Brain microvascular endothelial cell (primary cell): ENCODE measurements at regions not wholly inside any gene's neighbourhood (a gene's known extent, or its start where the extent isn't known, plus 50 kb on each side); places are given as distances from the start of the nearest gene placed in this dataset.
"Not testable (repeated sequence)": the region's sequence is repeated elsewhere in the genome, so short reads cannot be mapped to it uniquely, and the experiment has no call there.

ENCODE experiments used
- DNase-seq: peaks from one replicate; pipeline ENCODE4 v3.0.0-alpha.2; 2020
- H3K27ac ChIP-seq: fragments of 250-450 bp; sonication (Bioruptor Pico); 2 replicates; pipeline ENCODE4 v1.5.1; 2020; ENCODE audit warnings: mild to moderate bottlenecking, moderate library complexity
- H3K27me3 ChIP-seq: fragments of 250-450 bp; sonication (Bioruptor Pico); replicated peaks from 2 replicates; pipeline ENCODE4 v1.5.1; 2020; ENCODE audit warnings: mild to moderate bottlenecking
- H3K36me3 ChIP-seq: fragments of 250-450 bp; sonication (Bioruptor Pico); replicated peaks from 2 replicates; pipeline ENCODE4 v1.5.1; 2020; ENCODE audit warnings: mild to moderate bottlenecking
- H3K4me3 ChIP-seq: 2 replicates; pipeline ENCODE4 v1.5.1; 2011; ENCODE audit warnings: low read depth, mild to moderate bottlenecking, control low read depth, low read length, moderate library complexity
- CTCF ChIP-seq: IDR thresholded peaks from 2 replicates; pipeline ENCODE4 v1.5.1; 2011; ENCODE audit warnings: low read depth, mild to moderate bottlenecking, moderate library complexity, low read length, control low read depth, inconsistent platforms; ENCODE audit errors: missing control alignments
- in situ Hi-C: cut with HindIII; loops from 2 replicates; pipeline ENCODE4 v1.10.0; 2017; ENCODE audit warnings: low sequenced_read_pairs, low pct_ligation_motif_present

- TF ChIP-seq CTCF = no peak
- in situ Hi-C loops = no loop called here
- H3K4me3 ChIP-seq = no peak overlapping the region
- H3K27ac ChIP-seq = no peak overlapping the region
- H3K27me3 ChIP-seq = no peaks in the 10 kb centered on the region
- no peaks in the 10 kb centered on the region for H3K36me3 ChIP-seq
- DNase-seq = no peak
These were observed 435.6 kb upstream of the SLITRK5 start for GRCh38 chr13:87235621-87236020.

- no peaks in the 10 kb centered on the region for H3K36me3 ChIP-seq
- H3K27ac ChIP-seq = no peak overlapping the region
- no peak overlapping the region for H3K4me3 ChIP-seq
- no peak for TF ChIP-seq CTCF
- H3K27me3 ChIP-seq = no peaks in the 10 kb centered on the region
- in situ Hi-C loops = no loop called here
- DNase-seq = no peak
These were observed 426.8 kb upstream of the SLITRK5 start for GRCh38 chr13:87244256-87244890.

- in situ Hi-C loops, H3K27ac ChIP-seq, H3K4me3 ChIP-seq, DNase-seq, H3K36me3 ChIP-seq, H3K27me3 ChIP-seq: not testable (repeated sequence)
- TF ChIP-seq CTCF = peak; percentile 4
These were observed 421.3 kb upstream of the SLITRK5 start for GRCh38 chr13:87249847-87250246.

GRCh38 chr13:87255394-87255793 lies 415.8 kb upstream of the SLITRK5 start:
- Histone ChIP-seq H3K4me3 (no peak overlapping the region), H3K36me3 (no peaks in the 10 kb centered on the region), H3K27me3 (no peaks in the 10 kb centered on the region), H3K27ac (no peak overlapping the region)
- no peak for TF ChIP-seq CTCF
- in situ Hi-C loops = no loop called here
- DNase-seq = no peak

GRCh38 chr13:87259479-87260083 lies 411.6 kb upstream of the SLITRK5 start:
- in situ Hi-C loops = no loop called here
- no peaks in the 10 kb centered on the region for H3K27me3 ChIP-seq
- no peaks in the 10 kb centered on the region for H3K36me3 ChIP-seq
- peak; percentile 67 for TF ChIP-seq CTCF
- no peak for DNase-seq
- H3K27ac ChIP-seq = no peak overlapping the region
- H3K4me3 ChIP-seq = no peak overlapping the region
